SHP77 treated with DMSO at 0.1 percent for 48 hours (cell line): ENCODE measurements at regions not wholly inside any gene's neighbourhood (a gene's known extent, or its start where the extent isn't known, plus 50 kb on each side); places are given as distances from the start of the nearest gene placed in this dataset.

ENCODE experiments used
- DNase-seq: peaks from one replicate; lab custom pipeline; 2025; lab: John Stamatoyannopoulos, UW

DNA sequence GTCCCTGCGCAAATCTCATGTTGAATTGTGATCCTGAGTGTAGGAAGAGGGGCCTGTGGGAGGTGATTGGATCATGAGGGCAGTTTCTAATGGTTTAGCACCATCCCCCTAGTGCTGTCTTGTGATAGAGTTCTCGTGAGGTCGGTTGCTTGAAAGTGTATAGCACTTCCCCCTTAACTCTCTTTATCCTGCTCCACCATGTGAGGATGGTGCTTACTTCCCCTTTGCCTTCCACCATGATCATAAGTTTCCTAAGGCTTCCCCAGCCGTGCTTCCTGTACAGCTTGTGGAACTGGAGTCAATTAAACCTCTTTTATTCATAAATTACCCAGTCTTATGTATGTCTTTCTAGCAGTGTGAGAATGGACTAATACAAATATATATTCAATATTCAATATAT is 303.7 kb upstream of the SEL1L start:
- DNase-seq = no peak

DNA sequence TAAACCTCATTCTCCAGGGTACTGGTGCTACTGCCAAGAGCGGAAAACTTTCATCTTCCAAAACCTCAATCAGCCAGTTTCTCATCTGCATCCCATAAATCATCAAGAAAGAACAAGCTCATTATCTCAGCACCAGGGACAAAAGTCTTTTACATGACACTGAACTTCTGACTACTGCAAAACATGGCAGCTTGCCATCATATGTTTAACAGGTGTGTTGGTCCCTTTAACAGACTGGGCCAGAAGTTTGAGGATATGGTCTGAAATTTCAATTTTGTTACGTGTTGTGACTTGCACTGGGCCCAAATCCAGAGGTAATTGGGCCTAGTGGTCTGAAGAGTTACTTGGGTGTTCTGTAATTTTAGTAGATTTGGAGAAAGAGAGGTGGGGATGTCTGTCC is 305.4 kb upstream of the SEL1L start:
- DNase-seq = no peak

DNA sequence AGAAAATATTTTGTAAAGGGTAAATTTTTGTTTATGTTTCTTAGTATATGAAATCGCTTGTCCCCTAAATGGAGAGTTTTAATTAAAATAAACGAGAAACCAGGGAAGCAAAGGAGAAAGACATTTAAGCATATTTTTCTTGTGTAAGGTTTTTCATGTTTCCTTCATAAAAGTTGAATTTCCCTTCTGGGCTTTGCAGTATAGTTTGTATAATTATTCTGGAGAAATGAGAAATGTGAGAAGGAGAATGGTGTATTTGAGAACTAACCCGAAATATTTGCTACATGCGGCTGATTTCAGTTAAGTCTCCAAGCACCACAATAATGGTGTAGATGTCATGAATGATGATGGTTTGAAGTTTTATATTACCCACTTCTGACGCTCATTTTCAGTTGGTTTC is 307.7 kb upstream of the SEL1L start:
- DNase-seq = no peak

DNA sequence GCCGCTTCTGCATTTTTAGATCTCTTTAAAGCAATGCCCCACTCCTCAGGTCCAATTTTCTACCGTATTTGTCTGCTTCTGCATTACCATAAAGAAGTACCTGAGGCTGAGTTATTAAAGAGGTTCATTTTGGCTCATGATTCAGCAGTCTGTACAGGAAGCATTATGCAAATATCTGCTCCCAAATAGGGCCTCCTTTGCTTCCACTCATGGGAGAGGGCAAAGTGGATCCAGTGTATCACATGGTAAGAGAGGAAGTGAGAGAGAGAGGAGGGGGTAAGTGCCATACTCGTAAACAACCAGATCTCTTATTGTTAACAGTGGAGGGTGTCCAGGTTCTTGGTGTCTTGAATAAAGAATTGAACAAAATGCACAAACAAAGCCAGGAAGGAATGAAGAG is 316.1 kb upstream of the SEL1L start:
- no peak for DNase-seq

DNA sequence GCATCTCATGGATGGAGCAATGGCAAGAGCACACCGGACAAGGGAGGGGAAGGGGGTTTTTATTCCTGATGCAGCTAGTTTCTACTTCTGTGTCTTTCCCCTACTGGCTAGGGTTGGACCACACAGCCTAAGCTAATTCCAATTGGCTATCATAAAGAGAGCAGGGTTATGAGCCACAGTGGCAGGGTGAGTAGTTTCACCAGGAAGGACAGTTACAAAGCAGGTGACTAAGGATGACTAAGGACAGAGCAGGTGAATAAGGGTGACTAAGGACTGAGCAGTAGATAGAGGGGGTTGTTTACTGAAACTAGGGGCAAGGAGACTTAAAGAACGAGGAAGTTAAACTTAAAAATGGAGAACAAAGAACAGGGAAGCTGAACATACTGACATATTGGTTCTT is 321.4 kb upstream of the SEL1L start:
- no peak for DNase-seq

DNA sequence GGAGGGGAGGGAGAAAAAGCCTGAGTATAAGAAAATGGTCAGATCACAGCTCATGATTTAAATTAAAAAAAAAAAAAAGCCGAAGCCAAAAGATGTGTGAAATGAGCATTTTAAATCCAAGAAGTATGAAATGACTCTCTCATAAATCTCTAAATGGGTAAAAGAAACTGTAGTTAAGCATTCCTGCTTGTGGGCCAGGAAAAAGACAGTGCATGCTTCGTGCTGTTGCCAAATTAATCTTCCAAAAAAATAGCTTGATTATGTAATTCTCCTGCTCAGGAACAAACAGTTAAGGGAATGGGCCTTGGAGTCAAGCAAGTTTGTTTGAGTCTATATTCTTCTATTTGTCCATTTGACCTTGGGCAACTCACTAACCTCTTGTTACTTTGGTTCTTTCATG is 325.4 kb upstream of the SEL1L start:
- no peak for DNase-seq

DNA sequence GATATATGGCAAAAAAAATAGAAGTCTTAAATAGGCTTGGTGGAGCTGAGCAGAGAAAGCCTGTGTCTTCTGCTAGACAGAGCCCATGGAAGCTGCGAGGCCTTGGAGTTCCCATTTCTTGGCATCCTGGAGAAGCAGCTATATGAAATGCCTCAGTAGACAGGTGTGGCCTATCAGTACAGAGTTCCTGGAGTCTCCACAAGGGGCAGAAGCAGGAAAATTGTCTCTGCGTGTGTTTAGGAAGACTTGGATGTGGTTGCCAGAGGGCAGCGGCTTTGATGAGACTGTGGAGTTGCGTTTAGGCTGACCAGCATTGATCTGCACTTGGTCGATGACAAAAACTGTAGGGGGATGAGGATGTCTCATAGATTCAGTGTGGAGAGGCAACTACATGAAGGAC is 334.5 kb upstream of the SEL1L start:
- DNase-seq = no peak

DNA sequence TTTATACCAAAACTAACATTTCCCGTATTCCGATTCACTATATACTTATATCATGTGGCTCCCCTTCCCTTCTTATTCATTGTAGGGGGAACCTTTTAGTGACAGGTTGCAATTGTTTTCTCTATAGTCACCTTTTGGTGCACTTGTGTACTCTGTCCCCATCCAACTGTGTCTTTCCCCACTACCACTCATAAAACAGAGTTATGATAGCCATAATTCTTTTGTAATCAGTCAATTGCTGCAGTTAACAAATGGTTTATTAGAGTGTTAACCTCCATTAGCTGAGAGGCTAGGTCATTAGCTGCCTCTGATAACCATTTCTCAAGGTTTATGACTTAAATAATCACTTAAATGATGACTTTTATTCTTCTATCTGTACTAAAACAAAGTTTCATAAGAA is 338.1 kb upstream of the SEL1L start:
- no peak for DNase-seq

DNA sequence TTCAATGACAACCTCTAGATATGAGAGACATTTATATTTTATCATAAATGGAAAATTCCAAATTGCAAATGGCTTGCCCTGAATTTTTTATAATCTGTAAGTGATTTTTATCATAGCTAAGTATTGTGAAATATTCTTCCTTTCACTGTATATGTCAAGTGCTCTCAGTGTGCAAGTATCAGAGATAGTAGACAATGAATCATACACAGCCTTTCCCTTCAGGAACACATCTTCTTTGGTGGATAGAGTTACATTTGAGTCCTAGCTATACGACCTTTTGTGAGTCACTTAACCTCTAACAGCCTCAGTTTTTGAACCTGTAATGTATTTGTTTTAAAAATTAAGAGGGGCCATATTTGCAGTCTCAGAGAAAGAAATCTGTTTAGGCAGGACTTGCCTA is 350.7 kb upstream of the SEL1L start:
- no peak for DNase-seq

DNA sequence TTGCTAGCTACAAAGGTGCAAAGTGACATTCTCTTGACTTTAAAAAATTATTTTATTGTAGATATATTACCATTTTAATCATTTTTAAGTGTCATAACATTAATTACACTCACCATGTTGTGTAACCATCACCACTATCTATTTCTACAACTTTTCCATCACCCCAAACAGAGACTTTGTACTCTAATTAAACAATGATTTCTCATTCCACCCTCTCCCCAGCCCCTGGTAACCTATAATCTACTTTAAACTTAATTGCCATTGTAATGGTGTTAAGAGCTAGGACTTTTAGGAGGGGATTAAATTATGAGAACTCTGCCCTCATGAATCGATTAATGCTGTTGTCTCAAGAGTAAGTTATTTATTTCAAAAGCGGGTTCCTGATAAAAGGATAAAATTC is 352.9 kb upstream of the SEL1L start:
- DNase-seq = no peak

DNA sequence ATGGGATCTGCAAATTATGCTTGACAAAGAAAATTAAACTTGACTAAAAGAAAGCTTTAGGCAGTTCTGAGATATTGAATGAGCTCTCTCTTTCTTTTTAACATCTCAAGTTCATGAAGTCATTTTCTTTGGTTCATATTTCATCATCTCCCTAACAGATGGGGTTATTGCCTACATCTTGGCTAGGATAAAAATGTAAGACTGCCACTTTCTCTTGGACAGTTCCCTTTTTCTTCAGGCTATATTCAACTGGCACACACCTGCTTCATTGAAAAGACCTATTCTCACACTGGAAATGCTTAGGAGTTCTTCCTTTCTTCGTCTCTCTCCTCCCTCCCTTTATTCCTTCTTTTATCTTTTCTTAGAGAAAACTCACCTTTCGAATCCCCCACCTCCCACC is 355.9 kb upstream of the SEL1L start:
- no peak for DNase-seq

DNA sequence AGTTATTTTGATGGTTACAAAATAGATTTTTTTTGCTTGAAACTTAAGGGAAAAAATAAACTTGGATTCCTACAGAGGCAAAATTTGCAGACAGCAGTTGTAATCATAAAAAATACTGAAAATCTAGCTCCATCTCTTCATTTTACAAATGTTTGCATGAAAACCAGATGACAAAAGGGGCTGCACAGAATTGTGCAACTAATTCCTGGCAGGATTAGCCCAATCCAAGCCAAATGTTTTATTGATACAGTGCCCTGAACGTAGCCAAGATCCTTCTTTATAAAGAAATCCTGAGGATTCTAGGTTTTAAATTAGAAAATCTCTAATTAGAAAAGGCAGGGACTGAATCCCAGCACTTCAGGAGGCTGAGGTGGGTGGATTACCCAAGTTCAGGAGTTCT is 356.4 kb upstream of the SEL1L start:
- DNase-seq = no peak

DNA sequence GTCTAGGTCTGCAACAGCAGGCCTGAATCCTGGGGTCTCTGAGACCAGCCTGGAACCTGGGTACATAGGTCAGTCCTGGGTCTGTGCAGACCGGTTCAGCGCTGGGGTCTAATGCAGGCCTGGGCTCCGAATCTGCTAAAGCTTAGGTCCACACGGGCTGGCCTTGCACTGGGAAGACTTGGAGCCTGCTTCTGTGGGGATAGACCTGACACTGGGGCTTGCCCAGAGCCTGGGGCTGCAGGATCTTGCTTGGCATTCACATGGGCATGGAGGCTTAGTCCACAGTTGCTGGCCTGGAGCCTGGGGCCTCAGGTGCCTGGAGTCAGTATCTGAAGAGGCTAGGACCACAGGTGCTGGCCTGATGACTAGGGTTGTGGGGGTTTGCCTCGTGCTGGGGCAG is 369.8 kb upstream of the SEL1L start:
- no peak for DNase-seq

DNA sequence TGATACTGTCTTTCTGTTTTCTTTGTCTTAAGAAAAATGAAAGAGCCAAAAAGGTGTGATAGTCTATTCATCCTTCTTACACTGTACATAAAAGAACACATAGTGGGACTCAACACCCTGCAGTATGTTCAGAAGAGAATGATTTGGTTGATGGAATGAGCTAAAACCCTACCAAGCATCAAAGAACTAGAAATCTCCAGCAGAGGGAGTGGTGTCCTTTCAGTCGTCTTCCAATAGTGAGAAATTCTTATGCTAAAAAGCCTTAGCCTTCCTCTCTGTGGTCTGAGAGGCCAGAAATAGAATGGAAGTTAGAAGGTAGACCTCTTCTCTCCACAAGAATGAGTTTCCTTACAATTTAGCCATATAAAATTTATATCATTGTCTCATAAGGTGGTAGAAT is 393.4 kb upstream of the SEL1L start:
- DNase-seq = no peak

DNA sequence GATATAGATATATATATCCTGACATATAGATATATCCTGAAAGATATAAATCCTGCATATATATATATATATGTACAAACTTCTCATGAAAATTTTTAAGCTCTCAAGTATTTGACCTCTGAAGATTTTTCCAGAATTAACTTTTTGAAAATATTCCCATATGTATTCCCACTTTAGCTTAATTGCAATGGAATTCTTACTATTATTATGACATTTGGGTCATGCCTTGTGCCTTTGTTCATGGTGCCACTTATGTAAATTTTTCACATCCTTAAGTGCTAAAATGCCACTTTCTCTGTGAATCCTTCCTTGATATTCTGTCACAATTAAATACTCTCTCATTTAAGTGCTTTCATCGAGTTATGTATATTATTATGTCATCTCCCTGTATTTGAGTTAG is 398.2 kb upstream of the SEL1L start:
- DNase-seq = no peak

DNA sequence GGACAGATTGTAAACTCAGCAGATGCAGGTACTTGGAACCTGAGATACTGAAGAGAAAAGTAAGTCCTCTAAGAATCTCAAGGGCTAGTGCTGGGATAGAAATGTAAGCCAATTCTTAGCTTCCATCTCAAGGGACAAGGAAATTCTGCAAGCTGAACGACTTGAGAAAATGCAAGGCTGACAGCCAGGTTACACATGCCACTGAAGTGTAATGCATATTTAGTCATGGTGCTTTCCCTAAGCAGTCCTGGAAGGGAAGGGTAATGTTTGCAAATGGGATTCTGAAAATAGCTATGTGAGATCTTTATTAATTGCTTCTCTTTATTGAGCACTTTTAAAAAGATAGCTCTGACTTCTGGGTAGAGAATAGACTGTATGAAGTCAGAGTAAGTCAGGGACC is 402.7 kb upstream of the SEL1L start:
- DNase-seq = no peak

DNA sequence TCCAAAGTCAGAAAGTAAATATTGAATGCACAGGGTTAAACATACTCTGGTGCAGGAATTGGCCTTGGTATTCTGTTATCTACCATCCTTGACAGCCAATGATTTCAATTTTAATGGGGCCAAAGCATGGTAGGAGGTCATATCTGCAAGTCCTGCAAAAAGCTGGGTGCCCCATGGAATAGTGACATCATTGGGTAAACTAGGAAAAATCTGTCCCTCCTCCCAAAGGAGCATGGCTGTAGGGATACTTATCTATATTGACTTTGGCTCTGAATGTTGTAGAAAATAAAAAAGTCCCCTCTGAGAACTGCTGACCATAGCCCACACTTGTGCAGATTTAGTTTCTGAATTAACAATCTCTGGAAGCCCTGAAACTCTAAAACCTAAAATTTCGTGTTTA is 403.2 kb upstream of the SEL1L start:
- DNase-seq = no peak

DNA sequence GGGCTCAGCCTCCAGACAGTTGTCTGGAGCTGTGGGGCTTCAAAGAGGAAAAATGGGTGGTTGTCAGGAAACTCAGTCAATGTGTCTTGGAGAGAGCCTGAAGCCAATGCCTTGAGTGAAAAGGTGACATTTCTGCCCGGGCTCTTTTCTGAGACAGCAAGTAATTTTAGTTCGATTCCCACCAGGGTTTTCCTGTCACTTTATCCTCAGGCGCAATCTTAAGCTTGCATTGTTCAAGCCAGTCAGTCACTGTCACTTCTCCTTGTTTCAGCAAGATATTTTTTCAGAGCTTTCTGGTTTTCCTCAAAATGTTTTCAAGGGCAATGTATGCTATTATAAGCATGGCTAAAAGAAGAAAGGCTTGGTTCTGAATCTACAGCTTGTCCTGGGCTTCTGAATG is 404.7 kb upstream of the SEL1L start:
- no peak for DNase-seq

DNA sequence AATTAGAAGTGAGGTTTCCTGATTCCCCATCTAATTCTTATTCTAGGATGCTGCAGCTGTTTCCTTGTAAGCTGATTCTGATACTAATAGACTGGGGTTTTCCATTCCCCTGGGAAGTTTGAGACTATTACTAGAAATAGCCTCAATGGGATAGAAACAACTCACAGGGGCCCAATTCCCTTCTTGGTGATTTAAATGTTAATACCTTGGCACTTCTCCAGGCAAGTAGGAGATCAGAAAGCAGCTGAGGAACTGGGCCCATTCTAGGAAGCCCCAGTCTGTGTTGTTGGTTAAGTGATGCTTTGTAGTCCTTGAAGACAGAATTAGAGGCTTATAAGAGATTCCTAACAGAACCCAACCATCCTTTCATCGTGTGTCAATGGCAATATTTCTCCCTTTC is 407.0 kb upstream of the SEL1L start:
- DNase-seq = no peak

DNA sequence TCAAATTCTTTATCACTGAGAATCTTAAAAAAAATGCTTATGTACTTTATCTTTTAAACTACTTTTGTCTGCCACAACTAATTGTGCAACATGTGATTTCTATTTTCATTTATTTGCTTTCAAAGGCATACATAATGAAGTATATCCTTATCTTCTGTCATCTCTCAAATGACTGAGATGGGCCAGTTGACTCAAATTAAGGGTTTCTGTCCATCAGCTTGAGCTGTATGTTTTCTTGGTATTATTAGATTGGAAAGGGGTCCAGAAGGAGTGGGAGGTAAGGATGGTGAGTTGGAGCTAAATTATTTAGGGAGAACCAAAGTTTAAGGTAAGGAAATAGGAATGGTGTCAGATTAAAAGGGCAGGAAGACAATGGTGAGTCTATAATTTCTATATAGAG is 408.4 kb upstream of the SEL1L start:
- no peak for DNase-seq

DNA sequence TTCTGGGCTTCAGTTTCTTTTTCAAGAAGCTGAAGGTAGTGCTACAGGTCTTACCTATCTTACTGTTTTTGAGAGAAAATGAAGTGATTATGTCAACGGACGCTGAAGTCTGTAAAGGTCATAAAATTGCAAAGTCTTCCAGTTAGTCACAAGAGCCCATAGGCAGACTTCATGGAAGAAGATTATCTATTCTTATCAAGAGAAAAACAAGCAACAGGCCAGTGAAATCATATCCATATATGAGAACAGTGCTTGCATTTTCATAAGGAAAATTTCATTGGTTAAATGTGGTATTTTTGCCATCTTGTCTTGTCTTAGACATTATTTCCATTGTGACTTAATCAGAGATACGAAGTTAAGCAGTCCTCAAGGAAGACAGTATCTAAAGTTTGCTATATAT is 412.7 kb upstream of the SEL1L start:
- DNase-seq = no peak

DNA sequence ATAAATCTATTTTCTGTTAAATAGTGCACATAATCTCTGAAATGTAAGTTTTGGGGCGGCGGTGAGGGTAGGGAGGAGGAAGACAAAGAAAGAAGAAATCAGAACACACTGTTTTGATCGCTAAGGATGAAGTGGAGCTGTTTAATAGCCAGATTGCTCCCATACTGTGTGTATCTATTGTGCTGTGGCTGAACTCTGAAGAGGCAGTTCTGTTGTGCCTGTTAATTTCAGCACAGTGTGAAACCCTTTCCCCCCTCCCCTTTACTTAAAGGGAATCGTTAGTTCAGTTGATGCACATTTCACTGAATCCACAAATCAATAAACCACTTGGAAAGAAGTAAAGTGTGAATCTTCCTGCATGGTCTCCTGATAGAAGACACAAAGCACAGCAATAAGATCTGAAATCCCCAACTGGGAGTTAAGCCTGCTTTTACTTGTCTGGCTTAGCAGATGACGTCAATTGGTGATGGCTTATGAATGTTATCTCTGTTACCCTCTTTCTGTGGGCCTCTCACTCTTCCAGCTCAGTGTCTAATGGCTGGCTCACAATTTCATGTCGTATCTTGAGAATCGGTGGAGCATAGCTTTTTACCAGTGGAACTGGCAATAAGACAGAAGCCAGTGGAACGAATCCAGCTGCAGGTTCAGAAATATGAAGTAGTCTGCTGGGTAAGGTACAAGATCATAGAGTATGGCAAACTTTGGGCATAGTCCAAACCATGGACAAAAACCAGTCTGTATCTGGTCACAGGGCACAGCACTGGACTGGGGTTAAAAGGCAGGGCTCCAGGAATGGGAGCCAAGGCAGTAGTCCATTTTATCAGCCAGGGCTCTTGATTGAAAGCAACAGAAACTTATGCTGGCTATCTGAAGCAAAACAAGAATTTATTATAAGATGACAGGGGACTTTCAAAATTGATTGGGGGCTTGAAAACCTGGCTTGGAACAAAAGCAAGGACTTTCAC is 413.5 kb upstream of the SEL1L start:
- no peak for DNase-seq

DNA sequence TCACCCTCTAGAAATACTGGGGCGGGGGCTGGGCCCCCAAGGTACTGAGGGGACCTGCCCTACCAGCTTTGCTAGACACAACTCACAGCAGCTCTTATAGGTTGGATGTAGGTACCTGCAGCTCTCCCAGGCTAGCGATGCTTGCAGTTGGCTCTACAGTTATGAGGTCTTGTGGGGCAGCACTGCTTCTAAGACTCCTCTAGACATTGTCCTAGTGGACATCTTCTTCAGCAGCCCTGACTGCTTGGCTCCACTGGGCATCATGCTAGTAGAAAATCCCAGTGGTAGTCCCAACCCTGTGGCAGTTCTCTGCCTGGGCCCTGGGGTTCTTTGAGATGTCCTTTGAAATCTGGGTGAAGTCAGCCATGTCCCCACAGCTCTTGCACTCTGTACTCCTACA is 419.3 kb upstream of the SEL1L start:
- DNase-seq = no peak

DNA sequence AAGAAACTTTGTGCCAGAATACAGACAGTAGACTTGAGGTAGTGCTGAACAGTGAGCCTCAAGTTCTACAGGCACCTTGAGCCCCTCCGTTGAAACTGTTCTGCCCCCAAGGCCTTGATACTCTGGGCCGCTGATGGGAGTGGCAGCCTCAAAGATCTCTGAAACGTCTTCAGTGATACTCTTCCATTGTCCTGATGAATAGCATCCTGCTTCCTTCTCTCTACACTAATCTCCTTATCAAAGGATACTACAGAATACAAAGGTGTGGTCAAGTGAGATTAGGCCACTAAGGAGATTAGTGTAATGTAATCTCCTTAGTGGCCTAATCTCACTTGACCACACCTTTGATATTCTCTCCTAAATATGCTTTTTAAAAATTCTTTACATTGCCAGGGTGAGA is 419.8 kb upstream of the SEL1L start:
- no peak for DNase-seq
